A673 (cell line): ENCODE measurements at regions not wholly inside any gene's neighbourhood (a gene's known extent, or its start where the extent isn't known, plus 50 kb on each side); places are given as distances from the start of the nearest gene placed in this dataset.

ENCODE experiments used
- EZH2 ChIP-seq: fragments of 200-600 bp; sonication (generic); IDR thresholded peaks from 2 replicates; pipeline ENCODE4 v1.6.1; 2017; ENCODE audit warnings: borderline replicate concordance, low read depth, mild to moderate bottlenecking, mixed read lengths, antibody characterized with exemption, low read length; ENCODE audit not compliant: poor library complexity, severe bottlenecking
- TF ChIP-seq, protein P1 (sequence below): fragments of 300-800, 200-600 bp; sonication (generic); conservative IDR thresholded peaks from 2 replicates; pipeline ENCODE4 v1.5.1; 2017; ENCODE audit warnings: low read depth, mild to moderate bottlenecking, antibody characterized with exemption, low read length, moderate library complexity, mixed read lengths

DNA sequence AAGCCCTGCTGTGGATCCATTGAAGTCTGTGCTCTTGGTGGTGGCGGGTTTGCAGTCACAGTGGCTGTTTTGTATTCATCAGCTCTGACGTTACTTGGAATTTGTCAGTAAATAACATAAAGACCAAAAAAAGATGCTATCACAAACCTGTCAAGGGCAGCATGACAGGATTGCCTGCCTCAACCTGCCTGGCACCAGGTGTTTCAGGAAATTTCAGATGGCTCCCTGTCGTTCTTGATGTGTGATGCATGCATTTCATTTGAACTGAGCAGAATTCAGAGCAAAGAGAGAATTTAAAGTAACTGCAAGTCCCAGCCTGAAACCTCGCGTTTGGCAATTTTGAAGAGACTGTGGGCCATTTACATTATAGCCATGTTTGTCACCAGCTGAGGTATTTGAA, 50.3 kb upstream of the EPC2 start:
- TF ChIP-seq, protein P1, sequence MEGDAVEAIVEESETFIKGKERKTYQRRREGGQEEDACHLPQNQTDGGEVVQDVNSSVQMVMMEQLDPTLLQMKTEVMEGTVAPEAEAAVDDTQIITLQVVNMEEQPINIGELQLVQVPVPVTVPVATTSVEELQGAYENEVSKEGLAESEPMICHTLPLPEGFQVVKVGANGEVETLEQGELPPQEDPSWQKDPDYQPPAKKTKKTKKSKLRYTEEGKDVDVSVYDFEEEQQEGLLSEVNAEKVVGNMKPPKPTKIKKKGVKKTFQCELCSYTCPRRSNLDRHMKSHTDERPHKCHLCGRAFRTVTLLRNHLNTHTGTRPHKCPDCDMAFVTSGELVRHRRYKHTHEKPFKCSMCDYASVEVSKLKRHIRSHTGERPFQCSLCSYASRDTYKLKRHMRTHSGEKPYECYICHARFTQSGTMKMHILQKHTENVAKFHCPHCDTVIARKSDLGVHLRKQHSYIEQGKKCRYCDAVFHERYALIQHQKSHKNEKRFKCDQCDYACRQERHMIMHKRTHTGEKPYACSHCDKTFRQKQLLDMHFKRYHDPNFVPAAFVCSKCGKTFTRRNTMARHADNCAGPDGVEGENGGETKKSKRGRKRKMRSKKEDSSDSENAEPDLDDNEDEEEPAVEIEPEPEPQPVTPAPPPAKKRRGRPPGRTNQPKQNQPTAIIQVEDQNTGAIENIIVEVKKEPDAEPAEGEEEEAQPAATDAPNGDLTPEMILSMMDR: no peak
- TF ChIP-seq EZH2: no peak
